ENCODE measurements at regions not wholly inside any gene's neighbourhood (a gene's known extent, or its start where the extent isn't known, plus 50 kb on each side); places are given as distances from the start of the nearest gene placed in this dataset.
"Not testable (repeated sequence)": the region's sequence is repeated elsewhere in the genome, so short reads cannot be mapped to it uniquely, and the experiment has no call there.

GRCh38 chr7:68218461-68218860, 1221.8 kb downstream of the TYW1 start:
- H3K79me2 ChIP-seq (ENCODE audit: low read length), result no peaks in the 10 kb centered on the region
- H2AFZ ChIP-seq (ENCODE audit: low read length), result no peak overlapping the region
- no peaks in the 10 kb centered on the region for H3F3A ChIP-seq (ENCODE audit: low read length, unreplicated experiment)
- no peaks in the 10 kb centered on the region for H4K20me1 ChIP-seq (ENCODE audit: low read length)
- H3K4me3 ChIP-seq (ENCODE audit: low read length), result no peak overlapping the region
- no peak overlapping the region for H3K4me2 ChIP-seq (ENCODE audit: low read length)
- intact Hi-C loops (cut with micrococcal nuclease), result no loop called here
- no peak overlapping the region for H3K9ac ChIP-seq (ENCODE audit: low read length)
- H3K27me3 ChIP-seq (ENCODE audit: low read length), result no peaks in the 10 kb centered on the region
- no peak for DNase-seq
- H3K9me2 ChIP-seq (replicated peaks; ENCODE audit: low read length), result no peaks in the 10 kb centered on the region
- no peaks in the 10 kb centered on the region for H3K36me3 ChIP-seq (ENCODE audit: low read depth, low read length)
- POLR2A ChIA-PET (ENCODE audit: unreplicated experiment), result no interaction called here
- TF ChIP-seq EZH2phosphoT487 (IDR thresholded peaks at IDR 0.05; ENCODE audit: borderline replicate concordance, low read length) (no peak), EZH2 (IDR thresholded peaks at IDR 0.05; ENCODE audit: low read length, unreplicated experiment) (no peak), CTCF (conservative IDR thresholded peaks at IDR 0.05; ENCODE audit: low read depth, low read length) (no peak)
- no TSS peak for BruUV-seq (replicated peaks)
- H3K9me3 ChIP-seq (ENCODE audit: low read length), result peaks cover 4% of the 10 kb centered on the region; the same call in 1 of the 2 replicates
- H3K27ac ChIP-seq (ENCODE audit: low read length), result no peak overlapping the region
- CTCF ChIA-PET, result no interaction called here
- no peak for ATAC-seq
- H3K4me1 ChIP-seq (ENCODE audit: insufficient read depth, low read length), result no peaks in the 10 kb centered on the region

DNA sequence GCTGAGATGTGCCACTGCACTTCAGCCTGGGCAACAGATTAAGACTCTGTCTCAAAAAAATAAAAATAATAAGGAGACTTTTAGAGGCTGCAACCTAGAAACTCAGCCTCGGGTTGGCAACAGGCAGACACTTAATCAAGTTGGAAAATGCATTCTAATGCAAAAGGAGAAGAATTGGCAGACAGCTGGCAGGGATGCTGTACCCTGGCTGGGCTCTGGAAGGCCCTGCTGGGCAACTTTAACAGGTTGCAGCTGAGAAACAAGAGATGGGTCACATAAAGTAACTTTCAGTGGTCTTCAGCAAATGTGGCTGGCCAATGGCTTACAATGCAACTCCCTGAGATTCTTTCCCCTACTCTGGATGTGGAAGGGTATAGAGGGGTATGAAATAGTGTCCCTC, 1225.7 kb downstream of the TYW1 start:
- ATAC-seq (no peak), DNase-seq (no peak)
- Histone ChIP-seq H3K4me1 (ENCODE audit: insufficient read depth, low read length) (no peaks in the 10 kb centered on the region), H4K20me1 (ENCODE audit: low read length) (no peaks in the 10 kb centered on the region), H3F3A (ENCODE audit: low read length, unreplicated experiment) (no peaks in the 10 kb centered on the region), H2AFZ (ENCODE audit: low read length) (no peak overlapping the region), H3K4me2 (ENCODE audit: low read length) (no peak overlapping the region), H3K9me2 (replicated peaks; ENCODE audit: low read length) (no peaks in the 10 kb centered on the region), H3K9ac (ENCODE audit: low read length) (no peak overlapping the region), H3K36me3 (ENCODE audit: low read depth, low read length) (no peaks in the 10 kb centered on the region), H3K9me3 (ENCODE audit: low read length) (peaks cover 4% of the 10 kb centered on the region; the same call in 1 of the 2 replicates), H3K27ac (ENCODE audit: low read length) (no peak overlapping the region), H3K4me3 (ENCODE audit: low read length) (no peak overlapping the region), H3K79me2 (ENCODE audit: low read length) (no peaks in the 10 kb centered on the region), H3K27me3 (ENCODE audit: low read length) (no peaks in the 10 kb centered on the region)
- ChIA-PET POLR2A (ENCODE audit: unreplicated experiment) (no interaction called here), CTCF (no interaction called here)
- TF ChIP-seq CTCF (conservative IDR thresholded peaks at IDR 0.05; ENCODE audit: low read depth, low read length) (no peak), EZH2 (IDR thresholded peaks at IDR 0.05; ENCODE audit: low read length, unreplicated experiment) (no peak), EZH2phosphoT487 (IDR thresholded peaks at IDR 0.05; ENCODE audit: borderline replicate concordance, low read length) (no peak)
- BruUV-seq (replicated peaks), result no TSS peak
- intact Hi-C loops (cut with micrococcal nuclease), result no loop called here

GRCh38 chr7:68224041-68224741, 1227.6 kb downstream of the TYW1 start:
- ATAC-seq (no peak), DNase-seq (no peak)
- Histone ChIP-seq H2AFZ (ENCODE audit: low read length) (no peak overlapping the region), H3K9me2 (replicated peaks; ENCODE audit: low read length) (no peaks in the 10 kb centered on the region), H3K9ac (ENCODE audit: low read length) (no peak overlapping the region), H3F3A (ENCODE audit: low read length, unreplicated experiment) (no peaks in the 10 kb centered on the region), H3K9me3 (ENCODE audit: low read length) (peaks cover 2% of the 10 kb centered on the region; the same call in 1 of the 2 replicates), H3K27me3 (ENCODE audit: low read length) (no peaks in the 10 kb centered on the region), H4K20me1 (ENCODE audit: low read length) (no peaks in the 10 kb centered on the region), H3K36me3 (ENCODE audit: low read depth, low read length) (no peaks in the 10 kb centered on the region), H3K4me2 (ENCODE audit: low read length) (no peak overlapping the region), H3K4me1 (ENCODE audit: insufficient read depth, low read length) (no peaks in the 10 kb centered on the region), H3K27ac (ENCODE audit: low read length) (no peak overlapping the region), H3K79me2 (ENCODE audit: low read length) (no peaks in the 10 kb centered on the region), H3K4me3 (ENCODE audit: low read length) (no peak overlapping the region)
- ChIA-PET POLR2A (ENCODE audit: unreplicated experiment) (no interaction called here), CTCF (no interaction called here)
- TF ChIP-seq EZH2phosphoT487 (IDR thresholded peaks at IDR 0.05; ENCODE audit: borderline replicate concordance, low read length), result no peak
- no peak for TF ChIP-seq CTCF (conservative IDR thresholded peaks at IDR 0.05; ENCODE audit: low read depth, low read length)
- no peak for TF ChIP-seq EZH2 (IDR thresholded peaks at IDR 0.05; ENCODE audit: low read length, unreplicated experiment)
- no TSS peak for BruUV-seq (replicated peaks)
- intact Hi-C loops (cut with micrococcal nuclease), result no loop called here

GRCh38 chr7:68231011-68231410, 1234.4 kb downstream of the TYW1 start:
- H4K20me1 ChIP-seq (ENCODE audit: low read length); H3K9me3 ChIP-seq (ENCODE audit: low read length); H3K27ac ChIP-seq (ENCODE audit: low read length); H3K36me3 ChIP-seq (ENCODE audit: low read depth, low read length); DNase-seq; intact Hi-C loops (cut with micrococcal nuclease); ATAC-seq; POLR2A ChIA-PET (ENCODE audit: unreplicated experiment); H3K9me2 ChIP-seq (replicated peaks; ENCODE audit: low read length); H3K79me2 ChIP-seq (ENCODE audit: low read length); H3K4me2 ChIP-seq (ENCODE audit: low read length); H3F3A ChIP-seq (ENCODE audit: low read length, unreplicated experiment); H3K9ac ChIP-seq (ENCODE audit: low read length); H3K27me3 ChIP-seq (ENCODE audit: low read length); H2AFZ ChIP-seq (ENCODE audit: low read length); H3K4me3 ChIP-seq (ENCODE audit: low read length); BruUV-seq (replicated peaks); H3K4me1 ChIP-seq (ENCODE audit: insufficient read depth, low read length); CTCF ChIA-PET: not testable (repeated sequence)
